Bronchial epithelial cell (primary cell): ENCODE measurements at regions not wholly inside any gene's neighbourhood (a gene's known extent, or its start where the extent isn't known, plus 50 kb on each side); places are given as distances from the start of the nearest gene placed in this dataset.

Experiments used
- DNase-seq: peaks from one replicate; pipeline ENCODE4 v3.0.0-alpha.2; 2010; ENCODE audit warnings: low read depth
- FAIRE-seq: peaks from 2 replicates; lab custom pipeline; 2011; peaks lifted over from hg19 to GRCh38; lab: Jason Lieb, UNC
- H3K27me3 ChIP-seq: 2 replicates; pipeline ENCODE4 v1.5.1; 2011; ENCODE audit warnings: low read length; ENCODE audit not compliant: control insufficient read depth, insufficient read depth
- H3K36me3 ChIP-seq: 2 replicates; pipeline ENCODE4 v1.5.1; 2011; ENCODE audit warnings: low read length; ENCODE audit not compliant: control insufficient read depth, insufficient read depth
- H3K4me3 ChIP-seq: 2 replicates; pipeline ENCODE4 v1.5.1; 2011; ENCODE audit warnings: mild to moderate bottlenecking, low read depth, low read length, control low read depth
- CTCF ChIP-seq: IDR thresholded peaks from 2 replicates; pipeline ENCODE4 v1.5.1; 2011; ENCODE audit warnings: mild to moderate bottlenecking, moderate library complexity, low read length, control low read depth, inconsistent platforms; ENCODE audit not compliant: insufficient read depth, severe bottlenecking

GRCh38 chr1:186535388-186536133 lies 74.6 kb upstream of the PDC start:
- no peaks in the 10 kb centered on the region for H3K36me3 ChIP-seq
- DNase-seq, result peak; percentile 97
- FAIRE-seq, result no peak
- no peak overlapping the region for H3K4me3 ChIP-seq
- TF ChIP-seq CTCF, result no peak
- H3K27me3 ChIP-seq, result no peaks in the 10 kb centered on the region

- no peak for TF ChIP-seq CTCF
- H3K4me3 ChIP-seq, result no peak overlapping the region
- H3K27me3 ChIP-seq, result no peaks in the 10 kb centered on the region
- DNase-seq (no peak), FAIRE-seq (no peak)
- no peaks in the 10 kb centered on the region for H3K36me3 ChIP-seq
Measured at GRCh38 chr1:186534401-186534800, 73.5 kb upstream of the PDC start.

- Histone ChIP-seq H3K27me3 (no peaks in the 10 kb centered on the region), H3K4me3 (no peak overlapping the region), H3K36me3 (no peaks in the 10 kb centered on the region)
- DNase-seq (no peak), FAIRE-seq (no peak)
- TF ChIP-seq CTCF, result no peak
Measured at GRCh38 chr1:186532466-186532865, 71.6 kb upstream of the PDC start.

GRCh38 chr1:186531561-186532165 lies 70.7 kb upstream of the PDC start:
- FAIRE-seq (no peak), DNase-seq (peak; percentile 74)
- H3K36me3 ChIP-seq, result no peaks in the 10 kb centered on the region
- no peak for TF ChIP-seq CTCF
- no peaks in the 10 kb centered on the region for H3K27me3 ChIP-seq
- no peak overlapping the region for H3K4me3 ChIP-seq

GRCh38 chr1:186530109-186530508 lies 69.2 kb upstream of the PDC start:
- FAIRE-seq (no peak), DNase-seq (no peak)
- Histone ChIP-seq H3K27me3 (no peaks in the 10 kb centered on the region), H3K36me3 (no peaks in the 10 kb centered on the region), H3K4me3 (no peak overlapping the region)
- TF ChIP-seq CTCF, result no peak

GRCh38 chr1:186519982-186520381 lies 59.1 kb upstream of the PDC start:
- no peak for FAIRE-seq
- TF ChIP-seq CTCF, result no peak
- no peak overlapping the region for H3K4me3 ChIP-seq
- DNase-seq, result no peak
- H3K27me3 ChIP-seq, result no peaks in the 10 kb centered on the region
- no peaks in the 10 kb centered on the region for H3K36me3 ChIP-seq
